ENCODE measurements at regions not wholly inside any gene's neighbourhood (a gene's known extent, or its start where the extent isn't known, plus 50 kb on each side); places are given as distances from the start of the nearest gene placed in this dataset.

DNA sequence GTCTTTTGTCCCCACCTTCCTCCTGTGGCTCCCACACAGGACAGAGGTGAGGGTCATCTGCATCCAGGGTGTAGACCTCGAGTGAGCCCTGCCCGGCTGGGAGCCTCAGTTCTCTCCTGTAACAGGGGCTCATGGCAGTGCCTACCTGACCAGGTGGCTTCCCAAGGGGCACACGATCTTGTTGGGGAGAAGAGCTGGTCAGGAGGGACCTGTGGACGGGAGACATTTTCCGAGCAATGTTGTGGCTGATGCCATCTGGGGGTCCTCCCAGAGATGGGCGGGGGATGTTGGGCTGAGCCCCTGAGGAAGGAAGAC, 51.9 kb downstream of the CEBPB start:
- DNase-seq, result no peak

DNA sequence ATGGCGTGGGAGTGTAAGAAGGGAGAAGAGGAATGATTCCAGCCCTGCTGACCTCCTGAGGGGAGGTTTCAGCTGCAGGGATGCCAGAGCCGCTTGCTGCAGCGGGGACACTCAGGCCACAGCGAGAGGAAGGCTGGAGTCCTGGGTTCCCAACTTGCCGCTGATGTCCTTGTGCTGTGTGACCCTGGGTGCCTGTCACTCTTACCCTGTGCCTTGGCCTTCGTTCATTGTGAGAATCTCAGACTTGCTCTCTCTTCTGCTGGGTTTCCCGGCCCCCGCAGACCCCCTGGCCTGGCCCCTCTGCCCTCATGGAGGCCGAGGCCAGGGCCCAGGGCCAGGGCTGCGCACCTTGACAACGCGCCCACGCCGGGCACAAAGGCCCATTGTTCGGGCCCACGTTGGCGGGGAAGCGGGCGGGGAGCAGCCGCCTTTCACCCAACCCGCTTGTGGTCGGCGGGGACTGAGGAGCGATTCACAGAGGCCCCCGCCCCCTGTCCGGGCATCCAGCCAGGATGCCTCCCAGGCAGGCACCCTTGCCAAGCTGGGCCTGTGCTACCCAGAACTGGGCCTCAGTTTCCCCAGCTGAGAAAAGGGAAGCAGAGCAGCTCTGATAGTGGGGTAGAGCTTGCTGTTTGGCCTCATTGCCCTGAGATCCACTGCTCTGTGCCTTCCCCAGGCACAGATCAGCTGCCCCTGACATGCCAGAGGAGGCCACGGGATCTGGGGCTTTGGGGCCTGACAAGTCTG, 52.4 kb downstream of the CEBPB start:
- no peak for DNase-seq

GRCh38 chr20:50243610-50244351, 53.2 kb downstream of the CEBPB start:
- DNase-seq, result no peak

DNA sequence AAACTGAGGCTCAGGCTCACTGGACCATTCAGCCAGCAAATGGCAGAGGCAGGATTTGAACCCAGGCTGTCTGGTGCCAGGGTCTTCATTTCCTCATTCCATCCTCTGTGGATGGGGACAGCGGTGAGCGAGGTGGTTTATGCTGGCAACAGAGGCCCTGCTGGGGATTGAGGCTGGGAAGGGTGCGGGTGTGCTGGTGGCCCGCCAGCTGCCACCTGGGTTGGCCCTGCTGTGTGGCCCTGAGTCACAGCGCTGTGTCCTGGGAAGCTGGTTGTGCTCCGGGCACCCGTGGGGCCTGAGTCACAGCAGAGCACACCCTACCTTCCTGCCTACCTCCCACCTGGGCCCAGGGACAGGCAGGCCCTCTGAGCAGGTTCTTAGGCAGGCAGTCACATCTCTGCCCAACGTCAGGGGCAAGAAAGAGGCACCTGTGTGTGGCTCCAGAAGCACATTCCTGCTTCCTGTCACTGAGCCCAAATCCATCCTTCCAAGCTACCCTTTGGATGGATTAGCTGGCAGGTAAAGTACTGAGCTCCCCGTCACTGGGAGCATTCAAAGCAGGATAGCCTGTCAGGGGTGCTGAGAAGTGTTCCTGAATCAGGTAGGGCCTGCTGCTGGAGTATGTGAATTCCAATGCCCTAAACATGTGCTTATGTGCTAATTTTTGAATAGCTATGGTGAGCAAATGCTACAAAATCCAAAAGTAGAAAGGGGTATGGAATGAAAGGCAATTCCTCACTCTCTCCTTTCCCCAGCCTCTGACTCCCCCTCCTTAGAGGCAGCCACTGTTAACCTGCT, 53.9 kb downstream of the CEBPB start:
- no peak for DNase-seq

GRCh38 chr20:50245498-50246366, 55.1 kb downstream of the CEBPB start:
- no peak for DNase-seq

- DNase-seq, result no peak
Measured at GRCh38 chr20:50246367-50247195, 56.0 kb downstream of the CEBPB start.

GRCh38 chr20:50247196-50248094, 56.8 kb downstream of the CEBPB start:
- DNase-seq, result no peak

DNA sequence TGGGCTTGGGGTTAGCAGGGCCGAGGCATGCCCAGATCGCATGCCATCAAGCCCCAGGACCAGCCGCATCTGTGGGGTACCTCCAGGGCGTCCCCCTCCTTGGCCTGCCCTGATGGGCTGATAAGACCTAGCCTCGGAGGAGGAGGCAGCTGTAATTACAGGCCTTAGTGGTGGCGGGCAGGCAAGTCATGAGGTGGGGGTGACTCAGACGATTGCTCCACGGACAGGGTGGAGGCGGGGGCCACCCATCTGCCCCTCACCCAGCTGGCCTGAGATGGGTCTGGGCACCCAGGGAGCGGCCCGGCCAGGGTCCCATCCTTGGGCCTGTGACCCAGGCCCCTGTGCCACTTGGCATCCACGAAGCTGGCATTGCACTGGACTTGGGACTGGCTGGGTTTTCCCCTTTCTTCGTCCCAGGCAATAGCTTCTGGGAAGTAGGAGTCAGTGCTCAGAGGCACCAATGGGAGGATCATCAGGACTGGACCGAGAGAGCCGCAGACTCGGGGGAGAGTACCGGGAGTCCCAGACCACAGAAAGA, 57.5 kb downstream of the CEBPB start:
- DNase-seq, result no peak

DNA sequence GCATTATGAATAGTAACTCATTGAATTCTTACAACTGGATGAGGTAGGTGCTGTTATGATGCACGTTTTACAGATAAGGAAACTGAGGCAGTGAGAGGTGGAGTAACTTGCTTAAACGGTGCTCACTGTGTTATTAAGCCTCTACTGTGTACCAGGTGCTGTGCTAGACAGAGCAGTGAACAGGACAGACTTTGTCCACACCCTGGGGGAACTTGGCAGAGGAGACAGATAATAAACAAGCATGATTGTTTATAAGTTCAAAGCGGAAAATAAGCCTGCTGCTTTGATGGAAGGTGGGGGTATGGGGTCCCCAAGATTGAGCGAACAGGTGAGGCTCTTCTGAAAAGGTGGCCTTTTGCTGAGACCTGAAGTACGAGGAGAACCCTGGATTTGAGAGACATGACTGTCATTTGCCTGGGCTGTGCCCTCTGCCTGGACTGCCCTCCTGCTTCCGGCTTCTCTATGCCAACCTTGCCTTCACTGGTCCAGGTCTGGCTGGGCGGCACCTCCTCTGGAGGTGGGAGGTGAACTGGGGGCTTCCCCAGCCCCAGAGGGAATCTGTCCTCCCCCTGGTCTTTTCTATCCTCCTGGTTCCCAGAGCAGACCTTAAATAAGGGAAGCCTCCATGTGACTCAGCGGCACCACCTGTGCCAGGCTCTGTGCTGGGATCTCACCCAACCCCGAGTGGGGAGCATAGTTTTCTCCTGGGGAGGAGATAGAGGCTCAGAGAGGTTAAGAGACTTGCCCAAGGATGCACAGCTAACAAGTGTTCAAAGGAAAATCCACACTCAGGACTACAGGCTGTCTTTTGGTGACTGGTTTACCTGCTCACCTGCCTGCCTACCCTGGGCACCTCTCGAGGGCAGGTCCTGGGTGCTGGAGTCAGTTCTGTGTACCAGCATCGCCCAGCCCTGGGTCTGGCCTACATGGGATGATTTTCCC, 59.1 kb downstream of the CEBPB start:
- DNase-seq, result no peak

- DNase-seq, result no peak
Measured at GRCh38 chr20:50250679-50251382, 60.2 kb downstream of the CEBPB start.

DNA sequence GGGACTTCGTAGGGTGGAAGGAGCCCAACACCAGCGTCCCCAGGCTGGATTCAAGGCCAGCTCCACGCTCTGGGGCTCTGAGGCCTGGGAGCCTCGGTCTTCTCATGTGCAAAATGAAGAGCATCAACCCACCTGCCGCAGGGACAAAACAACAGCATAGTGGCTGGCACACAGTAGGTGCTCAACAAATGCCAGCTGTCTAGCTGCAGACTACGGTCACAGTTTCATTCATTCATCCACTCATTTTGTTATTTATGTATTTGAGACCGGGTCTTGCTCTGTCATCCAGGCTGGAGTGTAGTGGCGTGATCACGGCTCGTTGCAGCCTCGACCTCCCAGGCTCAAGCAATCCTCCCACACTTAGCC, 60.7 kb downstream of the CEBPB start:
- no peak for DNase-seq

DNA sequence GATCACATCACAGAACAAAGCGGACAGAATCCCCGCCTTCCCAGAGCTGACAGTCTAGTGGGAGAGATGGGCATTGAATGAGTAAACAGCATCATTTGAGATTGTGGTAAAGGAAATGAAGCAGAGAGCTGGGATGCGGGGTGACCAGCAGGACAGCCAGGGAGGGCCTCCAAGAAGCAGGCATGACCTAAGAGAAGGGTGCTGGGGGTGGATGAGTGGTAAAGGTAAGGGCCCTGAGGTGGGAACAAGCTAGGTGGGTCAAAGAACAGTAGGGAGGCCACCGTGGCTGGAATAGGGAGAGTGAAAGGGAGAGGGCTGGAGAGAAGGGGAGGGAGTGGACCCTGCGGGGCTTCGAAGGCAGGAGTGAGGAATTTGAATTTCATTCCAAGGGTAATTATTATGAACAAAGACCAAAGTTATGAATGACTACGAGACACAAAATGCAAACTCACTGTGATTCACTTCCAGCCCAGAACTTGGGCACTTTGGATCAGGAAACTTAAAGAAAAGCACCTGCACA, 61.4 kb downstream of the CEBPB start:
- DNase-seq, result no peak

DNA sequence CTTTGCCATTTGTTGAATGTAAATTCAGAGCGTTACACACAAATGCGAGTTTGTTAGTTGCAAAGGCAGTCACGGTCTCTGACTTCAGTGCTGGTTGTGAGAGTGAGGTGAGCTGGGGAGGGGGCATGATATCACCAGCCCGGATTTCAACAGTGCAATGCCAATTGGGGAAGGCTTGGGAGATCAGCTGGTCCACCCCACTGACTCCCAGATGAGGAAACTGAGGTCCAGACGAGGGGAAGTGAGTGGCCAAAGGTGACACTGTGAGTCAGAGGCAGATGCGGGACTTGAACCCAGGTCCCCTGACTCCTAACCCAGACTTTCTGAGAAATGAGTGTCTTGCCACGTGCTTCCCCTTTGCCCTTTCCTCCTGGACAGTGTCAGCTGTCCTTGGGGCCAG, 62.1 kb downstream of the CEBPB start:
- no peak for DNase-seq

- no peak for DNase-seq
Measured at GRCh38 chr20:50253101-50253500, 62.5 kb downstream of the CEBPB start.

- DNase-seq, result no peak
Measured at GRCh38 chr20:50254466-50255079, 63.9 kb downstream of the CEBPB start.

DNA sequence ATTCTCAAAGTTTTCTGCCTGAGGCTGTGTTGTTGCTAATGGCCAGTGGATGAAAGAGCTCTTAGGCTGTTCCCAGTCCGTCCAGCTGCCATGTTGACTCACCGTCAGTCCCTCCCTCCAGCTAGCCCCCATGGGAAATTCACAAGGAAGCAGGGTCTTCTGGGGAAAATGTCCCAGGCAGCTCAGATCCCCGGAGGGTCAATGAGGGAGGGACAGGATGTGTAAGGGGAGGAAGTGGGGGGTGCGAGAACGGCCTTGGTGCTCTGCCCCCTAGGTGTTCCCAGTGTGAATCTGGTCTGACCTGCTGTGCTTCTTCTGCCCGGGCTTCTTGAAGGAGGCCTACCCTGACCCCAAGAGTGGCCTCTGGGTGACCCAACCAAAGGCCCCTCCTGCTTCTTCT, 65.9 kb downstream of the CEBPB start:
- no peak for DNase-seq

- DNase-seq, result no peak
Measured at GRCh38 chr20:50257860-50258259, 67.2 kb downstream of the CEBPB start.
